ENCODE measurements at regions not wholly inside any gene's neighbourhood (a gene's known extent, or its start where the extent isn't known, plus 50 kb on each side); places are given as distances from the start of the nearest gene placed in this dataset.

DNA sequence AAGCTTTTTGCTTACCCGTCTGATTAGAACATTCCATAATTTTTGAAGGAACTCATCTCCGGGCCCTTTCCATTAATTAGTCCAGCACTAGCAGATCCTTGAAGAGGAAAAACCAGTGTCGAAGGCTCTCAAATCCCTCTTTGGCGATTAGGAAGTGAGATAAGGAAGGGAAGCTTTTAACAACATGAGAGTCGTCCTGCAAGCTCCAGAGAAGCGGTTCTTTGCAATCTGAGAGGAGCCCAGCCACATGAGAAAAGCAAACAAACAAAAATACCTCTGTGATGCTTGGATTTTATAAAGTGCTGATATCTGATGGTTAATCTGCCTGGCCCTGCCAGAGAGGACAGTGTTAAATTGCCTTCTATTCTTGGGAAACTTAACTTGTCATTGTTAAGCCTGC, 339.8 kb upstream of the SALL1 start:
- TF ChIP-seq SP1 (IDR thresholded peaks at IDR 0.05; ENCODE audit: low read depth), result no peak
- TF ChIP-seq YY1 (IDR thresholded peaks at IDR 0.05; ENCODE audit: extremely low read depth, insufficient replicate concordance, low read depth, low read length), result no peak
- TF ChIP-seq POLR2AphosphoS5 (IDR thresholded peaks at IDR 0.05; ENCODE audit: low read depth, low read length), result no peak
- no peak for TF ChIP-seq MAX (IDR thresholded peaks at IDR 0.05)
- TF ChIP-seq CTCF (IDR thresholded peaks at IDR 0.05 in 2 of 3, conservative IDR thresholded peaks at IDR 0.05 in 1 of 3; ENCODE audit: borderline replicate concordance in 1 of 3, insufficient read depth in 1 of 3, low read depth in 2 of 3, low read length in 2 of 3), result no peak
- TF ChIP-seq ZBTB33 (IDR thresholded peaks at IDR 0.05; ENCODE audit: extremely low read depth, insufficient replicate concordance, low read length), result no peak
- no peak for TF ChIP-seq SIN3A (IDR thresholded peaks at IDR 0.05; ENCODE audit: low read depth)
- no peak for TF ChIP-seq ELF1 (IDR thresholded peaks at IDR 0.05; ENCODE audit: borderline replicate concordance, low read depth)
- TF ChIP-seq EGR1 (IDR thresholded peaks at IDR 0.05; ENCODE audit: low read depth), result no peak
- TF ChIP-seq POLR2A (IDR thresholded peaks at IDR 0.05; ENCODE audit: borderline replicate concordance, extremely low read depth, insufficient read depth, insufficient read length), result no peak
- TF ChIP-seq RAD21 (IDR thresholded peaks at IDR 0.05; ENCODE audit: low read depth), result no peak
